C4-2B (cell line): ENCODE measurements at regions not wholly inside any gene's neighbourhood (a gene's known extent, or its start where the extent isn't known, plus 50 kb on each side); places are given as distances from the start of the nearest gene placed in this dataset.
"Not testable (repeated sequence)": the region's sequence is repeated elsewhere in the genome, so short reads cannot be mapped to it uniquely, and the experiment has no call there.

ENCODE experiments used
- CTCF ChIP-seq: fragments of 450-650 bp; conservative IDR thresholded peaks from 2 replicates; pipeline ENCODE4 v1.5.1; 2017; ENCODE audit warnings: mild to moderate bottlenecking
- ZFX ChIP-seq: fragments of 450-650 bp; IDR thresholded peaks from 2 replicates; pipeline ENCODE4 v1.6.1; 2017

- not testable (repeated sequence) for TF ChIP-seq CTCF, ZFX
These were observed 77.8 kb upstream of the PODXL start for GRCh38 chr7:131634197-131634596.
